KG1 (cell line): ENCODE measurements at regions not wholly inside any gene's neighbourhood (a gene's known extent, or its start where the extent isn't known, plus 50 kb on each side); places are given as distances from the start of the nearest gene placed in this dataset.

Experiments used
- DNase-seq: peaks from one replicate; lab custom pipeline; 2025; lab: John Stamatoyannopoulos, UW

DNA sequence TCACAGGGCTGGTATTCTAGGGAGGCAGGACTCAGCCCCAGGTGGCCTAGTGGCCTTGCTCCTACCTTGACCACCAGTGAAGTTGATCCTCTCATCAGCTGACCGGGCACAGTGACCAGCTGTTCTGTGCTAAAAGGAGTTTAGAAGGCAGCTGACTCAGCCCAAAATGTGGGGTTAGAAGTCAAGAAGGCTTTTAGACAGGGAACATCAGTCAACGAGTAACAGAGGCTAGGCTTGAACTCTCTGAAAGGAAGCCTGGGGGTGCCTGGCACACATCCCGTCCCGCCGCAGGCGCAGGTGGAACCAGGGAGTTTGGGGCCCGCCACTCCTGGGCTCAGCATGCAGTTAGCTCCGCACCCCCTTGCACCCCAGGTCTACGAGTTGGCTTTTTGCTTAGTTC lies 114.9 kb upstream of the SLC45A1 start:
- no peak for DNase-seq

DNA sequence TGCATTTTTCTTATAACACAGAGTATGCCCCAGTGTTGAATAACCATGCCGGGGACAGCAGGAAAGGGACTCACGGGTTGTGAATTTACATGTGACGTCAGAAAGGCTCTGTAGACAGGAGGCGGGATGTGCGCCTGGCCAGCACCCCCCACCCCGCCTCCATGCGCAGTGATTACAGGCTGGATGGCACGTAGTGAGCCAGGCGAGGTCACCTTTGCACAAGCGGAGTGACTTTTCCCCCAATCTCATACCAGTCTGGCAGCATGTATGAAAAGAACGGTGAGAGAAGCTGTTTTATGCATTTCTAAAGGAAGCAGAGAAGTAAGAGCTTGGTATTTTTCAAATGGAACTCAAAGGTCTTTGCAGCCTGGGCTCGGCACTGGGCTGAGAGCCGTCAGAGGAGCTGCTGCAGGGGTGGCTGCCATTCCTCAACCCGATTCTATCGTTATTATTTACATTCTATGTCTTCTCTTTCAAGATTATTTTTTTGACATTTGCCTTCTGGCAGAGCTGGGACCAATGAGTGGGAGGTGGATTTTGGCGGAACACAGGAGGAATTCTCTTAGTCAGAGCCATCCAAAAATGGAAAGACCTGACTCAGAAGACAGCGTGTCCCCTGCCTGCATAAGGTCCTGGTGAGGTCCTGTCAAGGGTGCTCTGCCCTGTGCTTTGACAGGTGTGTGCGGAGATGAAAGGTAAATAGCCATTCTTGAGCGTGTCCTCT lies 115.6 kb upstream of the SLC45A1 start:
- no peak for DNase-seq

DNA sequence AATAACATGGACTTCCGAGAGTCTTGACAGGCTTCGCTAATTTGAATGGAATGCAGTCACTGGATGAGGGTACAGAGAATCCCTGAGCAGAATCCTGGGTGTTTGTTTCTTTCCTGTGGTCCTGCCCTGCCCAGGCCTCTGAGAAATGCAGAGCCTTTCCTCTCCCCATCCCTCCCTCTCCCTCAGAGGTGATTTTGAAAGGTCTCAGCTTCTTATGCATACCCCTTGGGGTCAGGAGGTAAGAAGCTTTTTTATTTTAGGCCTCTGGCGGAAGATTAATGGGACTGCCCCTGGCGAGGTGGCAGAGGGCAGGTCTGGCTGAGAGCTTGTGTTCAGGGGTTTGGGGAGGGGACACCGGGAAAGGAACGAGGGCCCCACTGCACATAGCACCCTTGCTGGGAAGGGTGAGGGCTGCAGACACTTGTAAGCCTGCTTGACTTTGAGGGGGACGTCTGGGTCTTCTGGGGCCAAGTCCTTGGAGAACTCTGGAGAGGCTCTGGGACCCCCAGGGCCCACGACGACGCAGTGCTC lies 116.5 kb upstream of the SLC45A1 start:
- DNase-seq, result no peak

DNA sequence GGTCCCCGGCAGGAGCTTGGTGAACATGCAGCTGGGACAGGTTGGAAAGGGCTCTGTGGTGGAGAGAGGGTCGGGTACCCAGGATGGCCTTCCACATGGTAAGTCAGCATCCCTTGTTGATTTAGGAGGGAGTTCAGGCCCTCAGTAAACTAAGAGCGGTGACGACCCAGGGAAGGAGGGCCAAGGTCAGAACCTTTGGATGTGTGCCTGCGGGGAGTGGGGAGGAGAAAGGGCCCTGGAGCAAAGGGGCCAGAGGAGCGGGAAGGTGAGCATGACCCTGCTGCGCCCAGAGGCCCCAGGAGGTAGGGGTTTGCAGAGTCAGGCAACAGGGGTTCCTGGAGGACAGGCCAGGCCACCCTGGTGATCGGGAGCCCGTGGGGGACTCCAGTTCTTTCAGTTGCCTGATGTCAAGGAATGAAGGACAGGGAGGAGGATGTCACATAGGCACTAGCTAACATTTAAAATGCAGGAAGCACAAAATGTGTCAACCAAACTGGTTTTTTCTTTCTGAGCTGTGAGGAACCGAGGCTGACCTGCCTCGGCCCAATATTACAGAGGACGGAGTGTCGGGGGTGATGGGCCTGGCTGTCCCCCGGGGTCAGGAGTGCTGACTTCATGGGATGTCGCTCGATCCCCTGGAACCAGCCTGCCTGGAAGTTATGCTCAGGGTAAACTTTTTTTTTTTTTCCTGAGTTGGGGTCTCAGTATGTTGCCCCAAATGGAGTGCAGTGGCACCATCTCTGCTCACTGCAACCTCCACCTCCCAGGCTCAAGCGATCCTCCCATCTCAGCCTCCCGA lies 117.4 kb upstream of the SLC45A1 start:
- no peak for DNase-seq

DNA sequence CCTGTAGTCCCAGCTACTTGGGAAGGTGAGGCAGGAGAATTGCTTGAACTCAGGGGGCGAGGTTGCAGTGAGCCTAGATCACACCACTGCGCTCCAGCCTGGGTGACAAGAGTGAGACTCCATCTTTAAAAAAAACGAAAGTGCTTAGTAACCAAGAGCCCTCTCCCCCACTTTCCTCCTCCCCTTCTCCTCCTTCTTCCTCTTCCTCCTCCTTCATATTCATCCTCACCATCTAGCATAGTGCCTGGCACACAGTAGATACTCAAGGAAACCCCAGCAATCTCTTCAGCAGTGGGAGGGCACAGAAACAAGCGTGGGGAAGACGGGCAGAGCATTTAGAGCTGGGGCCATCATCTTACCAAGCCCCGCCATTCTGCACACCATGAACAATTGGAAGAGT lies 119.4 kb upstream of the SLC45A1 start:
- no peak for DNase-seq

DNA sequence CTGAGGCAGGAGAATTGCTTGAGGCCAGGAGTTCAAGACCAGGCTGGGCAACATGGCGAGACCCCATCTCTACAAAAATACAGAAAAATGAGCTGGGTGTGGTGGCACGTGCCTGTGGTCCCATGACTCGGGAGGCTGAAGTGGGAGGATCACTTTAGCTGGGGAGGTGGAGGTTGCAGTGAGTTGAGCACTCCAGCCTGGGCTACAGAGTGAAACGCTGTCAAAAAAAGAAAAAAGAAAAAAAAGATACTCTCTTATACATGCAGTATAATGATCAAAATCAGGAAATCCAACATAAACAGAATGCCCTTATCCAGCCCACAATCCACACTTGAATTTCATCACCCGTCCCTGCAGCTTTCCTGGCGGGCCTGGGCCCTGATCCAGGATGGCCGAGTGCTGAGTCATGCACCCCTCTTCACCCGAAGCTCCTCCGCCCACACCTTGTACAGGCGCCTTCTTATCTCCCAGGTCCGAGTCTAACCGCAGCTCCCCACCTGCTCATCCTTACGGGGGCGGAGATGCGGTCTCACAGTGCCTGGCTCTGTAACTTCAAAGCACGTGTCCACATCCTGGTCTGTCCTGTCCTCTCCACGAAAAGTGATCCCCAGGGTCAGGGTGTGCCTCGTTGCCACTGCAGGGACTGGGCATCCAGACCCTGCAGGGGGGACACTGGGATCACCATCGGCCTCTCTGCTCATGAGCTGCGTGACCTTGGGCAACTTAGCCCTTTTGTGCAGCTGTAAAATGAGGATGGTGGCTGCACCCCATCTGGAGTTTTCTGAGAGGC lies 120.2 kb upstream of the SLC45A1 start:
- no peak for DNase-seq

DNA sequence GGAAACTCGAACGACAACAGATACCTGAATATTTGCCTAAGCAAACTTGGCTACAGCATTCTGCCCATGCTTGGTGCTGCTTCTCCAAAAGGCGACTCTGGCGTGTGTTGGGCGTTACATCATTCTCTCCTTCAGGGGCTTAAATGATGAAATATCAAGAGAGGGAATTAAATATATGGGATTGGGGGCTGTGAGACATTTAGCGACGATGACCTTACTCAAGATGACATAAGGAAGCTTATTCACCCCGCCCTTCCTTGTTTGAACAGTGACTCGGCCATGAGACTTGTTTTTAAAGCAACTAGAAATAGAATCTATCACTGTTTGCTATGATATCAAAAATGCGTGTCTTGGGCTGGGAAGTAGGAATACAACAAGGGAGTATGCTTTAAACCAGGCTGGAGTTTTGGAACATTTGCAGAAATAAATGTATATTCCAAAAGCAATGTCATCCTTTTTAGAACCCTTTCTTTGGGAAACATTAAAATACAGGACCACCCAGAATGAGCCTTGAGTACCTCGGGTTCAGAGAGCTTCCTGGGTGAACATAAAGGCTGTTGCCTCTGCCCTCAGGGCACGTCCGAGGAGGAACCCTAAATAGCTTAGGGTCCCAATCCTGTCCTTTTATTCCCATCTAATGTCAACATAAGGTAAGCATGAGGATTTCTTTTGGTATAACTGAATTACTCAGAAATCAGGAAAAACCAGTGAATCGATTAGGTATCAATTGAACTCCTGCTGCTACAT lies 123.3 kb upstream of the SLC45A1 start:
- DNase-seq, result no peak

DNA sequence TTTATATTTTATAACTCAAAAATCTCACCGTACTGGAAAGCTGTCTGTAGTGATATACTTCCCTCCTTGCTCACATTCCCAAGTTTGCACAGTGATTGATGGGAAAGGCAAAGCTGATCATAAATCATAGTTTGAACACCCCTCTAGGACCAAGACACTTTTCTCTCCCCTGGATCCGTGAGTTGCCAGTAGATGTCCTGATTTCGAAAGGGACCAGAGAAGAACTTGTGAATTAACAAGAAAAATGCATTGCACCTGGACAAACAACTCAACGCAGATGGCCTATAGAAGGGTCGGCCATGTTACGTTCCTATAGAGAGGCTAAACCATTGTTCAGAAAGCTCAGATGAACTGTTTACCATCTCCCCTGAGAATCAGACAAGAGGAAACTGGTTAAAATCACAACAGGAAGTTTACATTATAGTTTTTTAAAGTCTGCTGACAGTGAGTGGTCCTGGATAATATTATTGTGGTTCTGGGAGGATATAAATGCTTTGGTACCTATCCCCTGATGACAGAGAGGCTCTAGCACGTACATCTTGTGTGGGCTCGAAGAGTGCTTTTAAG lies 124.0 kb upstream of the SLC45A1 start:
- no peak for DNase-seq

DNA sequence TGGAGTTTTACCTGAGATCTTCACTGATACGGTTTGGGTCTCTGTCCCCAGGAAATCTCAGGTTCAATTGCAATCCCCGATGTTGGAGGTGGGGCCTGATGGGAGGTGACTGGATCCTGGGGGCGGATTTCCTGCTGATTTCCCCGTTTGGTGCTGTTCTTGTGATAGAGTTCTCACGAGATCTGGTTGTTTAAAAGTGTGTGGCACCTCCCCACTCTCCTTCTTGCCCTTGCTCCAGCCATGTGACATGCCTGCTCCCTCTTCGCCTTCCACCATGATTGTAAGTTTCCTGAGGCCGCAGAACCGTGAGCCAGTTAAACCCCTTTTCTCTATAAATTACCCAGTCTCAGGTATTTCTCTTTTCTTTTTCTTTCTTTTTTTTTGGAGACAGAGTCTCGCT lies 126.4 kb upstream of the SLC45A1 start:
- no peak for DNase-seq

DNA sequence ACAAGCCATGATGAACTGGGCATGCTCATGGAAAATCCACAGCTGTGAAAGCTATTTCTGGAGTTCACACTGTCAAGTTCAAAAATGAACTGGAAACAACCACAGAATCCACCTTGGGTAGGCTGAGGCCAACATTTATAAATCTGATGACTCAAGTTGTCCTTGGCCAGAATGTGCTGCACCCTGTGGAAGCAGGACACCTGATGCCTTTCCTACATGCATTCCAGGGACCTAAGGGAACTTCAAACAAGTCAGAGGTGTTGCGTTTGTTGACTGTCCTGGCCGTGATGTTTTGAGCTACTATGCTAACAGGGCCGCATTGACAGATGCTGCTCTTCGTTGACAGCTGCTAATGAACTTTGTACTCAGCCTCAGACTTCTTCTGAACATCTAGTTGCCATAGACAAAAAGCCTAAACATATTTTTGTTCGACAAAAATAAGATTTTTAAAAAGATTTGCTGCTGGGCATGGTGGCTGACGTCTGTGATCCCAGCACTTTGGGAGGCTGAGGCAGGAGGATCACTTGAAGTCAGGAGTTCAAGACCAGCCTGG lies 127.9 kb upstream of the SLC45A1 start:
- DNase-seq, result no peak

DNA sequence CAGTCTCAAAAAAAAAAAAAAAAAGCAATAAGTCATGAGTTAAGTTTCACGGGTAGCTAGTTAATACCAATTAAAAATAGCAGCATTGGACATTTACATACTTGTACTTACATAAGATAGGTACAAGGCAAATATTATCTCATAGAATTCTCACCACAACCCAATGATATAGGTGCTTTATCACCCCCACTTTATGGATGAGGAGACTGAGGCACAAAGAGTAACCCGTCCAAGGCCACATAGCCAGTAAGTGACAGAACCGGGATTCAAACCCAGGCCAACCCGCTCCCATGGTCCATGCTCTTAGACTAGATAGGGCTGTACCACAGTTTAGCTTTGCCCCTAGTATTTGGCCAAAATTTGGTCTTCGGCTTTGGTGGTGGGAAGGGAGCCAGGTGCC lies 132.5 kb upstream of the SLC45A1 start:
- no peak for DNase-seq

DNA sequence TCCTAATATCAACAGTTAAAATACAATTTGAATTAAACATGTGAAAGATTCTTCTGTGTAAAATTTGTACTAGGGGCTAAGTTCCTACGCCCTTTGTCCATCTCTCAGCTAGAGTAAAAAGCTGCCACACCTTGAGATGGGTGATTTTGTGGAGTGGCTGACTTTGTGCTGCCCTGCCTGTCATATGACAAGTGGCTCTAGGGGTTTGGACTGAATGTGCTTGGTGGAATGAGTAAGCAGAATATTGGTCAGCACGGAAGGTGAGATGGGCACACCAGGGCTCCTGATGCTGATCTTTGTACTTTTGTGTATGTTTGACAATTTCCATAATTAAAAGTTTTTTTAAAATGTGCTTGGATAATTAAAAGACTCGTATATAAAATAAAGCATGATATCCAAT lies 133.6 kb upstream of the SLC45A1 start:
- DNase-seq, result no peak

DNA sequence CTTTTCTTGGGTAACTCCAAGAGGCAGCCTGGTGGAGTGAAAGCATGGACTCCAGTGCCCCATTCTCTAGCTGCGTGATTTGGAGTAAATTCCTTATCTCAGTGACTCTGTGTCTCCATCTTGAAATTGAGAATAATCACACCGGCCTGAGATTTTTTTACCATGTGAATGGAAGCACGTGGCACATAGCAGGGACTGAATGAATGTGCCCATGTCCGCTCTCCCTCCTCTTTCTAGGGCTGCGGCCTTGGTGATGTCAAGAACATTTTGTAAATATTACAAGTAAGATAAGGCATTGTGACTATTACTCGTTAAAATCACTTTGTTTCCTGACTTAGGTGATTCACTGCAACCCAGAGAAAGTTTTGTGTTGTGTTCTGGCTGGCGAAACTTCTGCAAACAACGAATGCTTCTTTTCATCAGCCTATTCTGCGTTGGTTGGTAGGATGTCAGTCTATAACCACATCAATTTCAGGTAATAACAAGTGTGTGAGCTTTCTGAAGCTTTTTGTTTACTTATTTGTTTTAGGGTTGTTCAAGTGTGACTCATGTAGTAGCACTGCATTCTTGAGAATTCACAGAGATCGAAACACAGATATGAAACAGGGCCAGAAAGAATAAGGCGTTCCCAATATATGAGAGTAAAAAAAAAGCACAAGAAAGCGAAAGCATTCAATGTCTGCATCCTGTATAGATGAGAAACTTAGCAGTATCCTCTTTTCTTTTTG lies 135.7 kb upstream of the SLC45A1 start:
- no peak for DNase-seq

DNA sequence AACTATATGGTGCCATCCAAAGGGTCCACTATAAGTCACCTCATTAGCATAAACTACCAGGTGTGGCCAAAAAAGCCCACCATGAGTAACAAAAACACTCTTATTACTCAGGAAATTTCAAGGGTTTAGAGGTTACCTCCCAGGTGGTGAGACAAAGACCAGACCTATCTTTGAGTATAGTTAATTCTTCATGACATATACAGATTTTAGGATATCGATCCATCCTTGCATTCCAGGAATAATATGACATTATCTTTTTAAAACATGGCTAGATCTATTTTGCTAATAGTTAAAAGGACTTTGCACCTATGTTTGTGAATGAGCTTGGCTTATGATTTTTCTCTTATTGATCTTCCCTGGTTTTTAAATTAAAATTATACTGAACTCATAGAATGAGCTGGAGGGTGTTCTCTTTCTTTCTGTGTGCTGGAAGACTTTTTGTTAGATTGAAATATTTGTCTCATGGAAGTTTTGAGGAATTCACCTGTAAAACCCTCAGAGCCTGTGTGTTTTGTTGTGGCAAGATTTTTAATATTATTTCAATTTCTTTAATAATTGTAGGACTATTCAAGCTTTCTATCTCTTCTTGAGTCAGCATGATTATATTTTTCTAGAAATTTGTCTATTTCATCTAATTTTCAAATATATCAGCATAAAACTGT lies 138.7 kb upstream of the SLC45A1 start:
- no peak for DNase-seq

DNA sequence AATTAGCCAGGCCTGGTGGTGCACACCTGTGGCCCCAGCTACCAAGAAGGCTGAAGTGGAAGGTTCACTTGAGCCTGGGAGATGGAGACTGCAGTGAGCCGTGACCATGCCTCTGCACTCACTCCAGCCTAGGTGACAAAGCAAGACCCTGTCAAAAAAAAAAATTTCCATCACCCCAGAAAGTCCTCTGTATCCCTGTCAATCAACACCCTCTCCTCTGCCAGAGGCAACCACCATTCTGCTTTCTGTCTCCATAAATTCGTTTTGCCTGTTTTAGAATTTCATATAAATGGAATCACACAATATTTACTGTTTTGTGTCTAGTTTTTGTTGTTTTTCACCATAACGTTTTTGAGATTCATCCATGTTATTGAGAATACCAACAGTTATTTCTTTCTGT lies 141.6 kb upstream of the SLC45A1 start:
- no peak for DNase-seq

DNA sequence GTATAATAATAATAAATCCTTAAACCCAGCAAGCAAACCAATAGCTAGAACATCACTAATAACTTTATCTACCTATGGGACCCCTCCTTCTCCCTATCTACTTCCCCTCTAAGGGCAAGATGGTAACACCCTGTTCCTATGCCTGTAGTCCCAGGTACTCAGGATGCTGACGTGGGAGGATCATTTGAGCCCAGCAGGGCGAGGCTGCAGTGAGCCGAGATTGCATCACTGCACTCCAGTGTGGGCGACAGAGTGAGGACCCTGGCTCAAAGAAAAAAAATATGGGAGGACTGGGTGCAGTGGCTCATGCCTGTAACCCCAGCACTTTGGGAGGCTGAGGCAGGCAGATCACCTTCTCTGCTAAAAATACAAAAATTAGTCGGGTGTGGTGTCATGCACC lies 143.1 kb upstream of the SLC45A1 start:
- no peak for DNase-seq

DNA sequence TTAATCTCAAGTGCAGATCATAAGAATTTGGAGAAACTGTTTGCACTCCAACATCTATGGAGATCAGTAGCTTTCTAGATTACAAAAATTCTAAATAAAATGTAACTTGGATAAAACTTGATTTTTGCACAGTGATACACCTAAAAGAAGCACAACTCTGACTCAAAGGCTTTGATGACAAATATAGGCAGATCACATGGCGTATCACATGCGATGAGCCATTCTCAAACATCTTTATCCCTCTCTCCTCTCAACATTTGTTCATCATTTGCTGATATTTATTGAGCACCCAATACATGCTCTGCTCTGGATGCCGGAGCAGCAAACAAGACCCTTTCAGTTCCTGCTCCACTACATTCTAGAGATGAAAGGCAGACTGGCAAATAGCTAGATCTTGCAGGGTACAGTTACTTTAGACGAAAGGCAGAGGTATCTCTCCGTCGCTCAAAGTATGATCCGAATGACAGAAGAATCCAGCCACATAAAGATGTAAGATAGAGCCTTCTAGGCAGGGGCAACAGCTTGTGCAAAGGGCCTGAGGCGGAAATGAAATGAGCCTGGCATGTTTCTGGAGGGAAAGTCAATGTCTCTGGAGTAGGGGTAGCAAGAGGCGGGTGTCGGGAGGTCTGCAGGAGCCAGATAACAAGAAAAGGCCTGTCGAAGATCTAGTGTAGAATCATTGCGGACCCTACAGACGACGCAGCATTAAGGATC lies 145.8 kb upstream of the ERRFI1 start:
- no peak for DNase-seq

DNA sequence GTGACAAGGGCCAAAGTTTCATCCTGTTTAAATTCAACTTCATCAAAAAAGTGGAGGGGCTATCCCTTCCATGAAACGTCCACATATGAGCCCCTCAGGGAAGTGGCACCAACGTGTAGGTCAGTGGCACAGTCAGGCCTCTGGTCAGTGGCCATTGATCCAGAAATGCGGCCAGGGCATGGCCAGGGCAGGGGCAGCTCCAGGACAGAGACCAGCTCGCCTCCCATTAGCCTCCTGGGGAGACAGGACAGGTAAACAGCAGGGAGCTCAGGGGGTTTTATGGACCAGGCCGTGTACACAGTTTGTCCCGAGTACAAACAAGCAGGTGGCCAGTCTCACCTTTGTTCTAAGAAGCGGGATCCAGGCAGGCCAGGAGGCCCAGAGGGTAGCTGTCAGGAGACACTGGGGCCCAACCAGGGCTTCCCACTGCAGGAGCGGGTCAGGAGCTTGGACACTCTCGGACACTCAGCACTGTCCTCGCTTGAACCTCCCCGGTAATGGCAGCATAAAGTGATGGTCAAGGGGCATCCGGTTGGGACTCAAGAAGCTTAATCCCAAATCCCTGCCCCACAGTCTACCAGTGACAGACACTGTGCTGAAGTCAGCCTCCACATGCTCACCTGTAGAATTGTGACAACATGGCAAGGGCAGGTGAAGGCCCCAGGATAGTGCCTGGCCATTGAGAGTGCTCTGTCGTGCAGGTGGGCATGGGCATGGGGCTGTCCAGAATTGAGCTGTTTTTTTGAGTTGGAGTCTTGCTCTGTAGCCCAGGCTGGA lies 144.1 kb upstream of the ERRFI1 start:
- DNase-seq, result no peak
